Keratinocyte (primary cell): ENCODE measurements at regions not wholly inside any gene's neighbourhood (a gene's known extent, or its start where the extent isn't known, plus 50 kb on each side); places are given as distances from the start of the nearest gene placed in this dataset.

Source experiments
- DNase-seq: peaks from one replicate; pipeline ENCODE4 v3.0.0-alpha.2; 2011; ENCODE audit warnings: low read depth, missing footprints, low spot score
- FAIRE-seq: peaks from 2 replicates; lab custom pipeline; 2011; peaks lifted over from hg19 to GRCh38; lab: Jason Lieb, UNC
- H2AFZ ChIP-seq: 2 replicates; pipeline ENCODE4 v1.6.0; 2012; ENCODE audit warnings: low read length, control low read depth, inconsistent platforms; ENCODE audit not compliant: control insufficient read depth
- H3K27ac ChIP-seq: 2 replicates; pipeline ENCODE4 v1.5.1; 2011; ENCODE audit warnings: low read length; ENCODE audit not compliant: control insufficient read depth, insufficient read depth
- H3K27me3 ChIP-seq: 3 replicates; pipeline ENCODE4 v1.6.0; 2011; ENCODE audit warnings: low read length; ENCODE audit not compliant: control insufficient read depth, insufficient read depth; ENCODE audit errors: extremely low read depth
- H3K36me3 ChIP-seq, 2 experiments: 2 replicates in 1 of 2; 3 replicates in 1 of 2; pipeline ENCODE4 v1.5.1; 2011; ENCODE audit warnings: low read length in 2 of 2, mild to moderate bottlenecking in 1 of 2; ENCODE audit not compliant: control insufficient read depth in 2 of 2, insufficient read depth in 2 of 2; ENCODE audit errors: extremely low read depth in 1 of 2
- H3K4me1 ChIP-seq: 3 replicates; pipeline ENCODE4 v1.5.1; 2011; ENCODE audit warnings: low read length; ENCODE audit not compliant: control insufficient read depth, insufficient read depth; ENCODE audit errors: extremely low read depth
- H3K4me2 ChIP-seq: 3 replicates; pipeline ENCODE4 v1.6.0; 2011; ENCODE audit warnings: low read depth, low read length; ENCODE audit not compliant: control insufficient read depth, insufficient read depth; ENCODE audit errors: extremely low read depth
- H3K4me3 ChIP-seq, 3 experiments: fragments of 200-600 bp in 1 of 3; sonication (generic) in 1 of 3; 2 replicates in 2 of 3; 3 replicates in 1 of 3; pipeline ENCODE4 v1.5.1; 2011 to 2016; ENCODE audit warnings: low read length in 3 of 3, mild to moderate bottlenecking in 3 of 3, control low read depth in 2 of 3, inconsistent platforms in 1 of 3, low read depth in 1 of 3, mixed read lengths in 1 of 3, mixed run types in 1 of 3, moderate library complexity in 1 of 3; ENCODE audit not compliant: control insufficient read depth in 2 of 3, insufficient read depth in 2 of 3; ENCODE audit errors: extremely low read depth in 1 of 3
- H3K79me2 ChIP-seq: 2 replicates; pipeline ENCODE4 v1.6.0; 2012; ENCODE audit warnings: low read length; ENCODE audit not compliant: control insufficient read depth, insufficient read depth
- H3K9ac ChIP-seq: 3 replicates; pipeline ENCODE4 v1.6.0; 2011; ENCODE audit warnings: low read length; ENCODE audit not compliant: control insufficient read depth, insufficient read depth; ENCODE audit errors: extremely low read depth
- H3K9me1 ChIP-seq: 3 replicates; pipeline ENCODE4 v1.6.0; 2011; ENCODE audit warnings: low read length; ENCODE audit not compliant: control insufficient read depth, insufficient read depth; ENCODE audit errors: extremely low read depth
- H3K9me3 ChIP-seq: 2 replicates; pipeline ENCODE4 v1.5.1; 2012; ENCODE audit warnings: low read depth, low read length; ENCODE audit not compliant: control insufficient read depth
- H4K20me1 ChIP-seq: 3 replicates; pipeline ENCODE4 v1.6.0; 2011; ENCODE audit warnings: low read length; ENCODE audit not compliant: control insufficient read depth, insufficient read depth; ENCODE audit errors: extremely low read depth
- CTCF ChIP-seq, 3 experiments: IDR thresholded peaks in 1 of 3; conservative IDR thresholded peaks in 1 of 3; optimal IDR thresholded peaks in 1 of 3; 2 replicates in 2 of 3; 3 replicates in 1 of 3; pipeline versions ENCODE3 to v1.5.1; 2011; ENCODE audit warnings: low read length in 3 of 3, mild to moderate bottlenecking in 3 of 3, moderate library complexity in 2 of 3, control low read depth in 1 of 3, inconsistent platforms in 1 of 3; ENCODE audit not compliant: insufficient read depth in 2 of 3; ENCODE audit errors: extremely low read depth in 1 of 3
- EZH2 ChIP-seq: IDR thresholded peaks from one replicate; pipeline ENCODE4 v1.6.1; 2012; ENCODE audit warnings: inconsistent platforms, mild to moderate bottlenecking, low read length, moderate library complexity
- dilution Hi-C: fragments of 300-500 bp; cut with MboI; formaldehyde crosslinking; loops from one replicate; pipeline ENCODE4 v1.7.0; 2020; ENCODE audit warnings: low sequenced_read_pairs; ENCODE audit not compliant: extremely low pct_ligation_motif_present

- dilution Hi-C loops = no loop called here
- H4K20me1 ChIP-seq = no peaks in the 10 kb centered on the region
- no peak overlapping the region for H3K4me2 ChIP-seq
- no peak overlapping the region for H3K4me3 ChIP-seq
- H3K79me2 ChIP-seq = no peaks in the 10 kb centered on the region
- DNase-seq = no peak
- H3K9me3 ChIP-seq = no peaks in the 10 kb centered on the region
- H3K9me1 ChIP-seq = no peaks in the 10 kb centered on the region
- H3K4me1 ChIP-seq = no peaks in the 10 kb centered on the region
- FAIRE-seq = no peak
- no peaks in the 10 kb centered on the region for H3K27me3 ChIP-seq
- H3K9ac ChIP-seq = no peak overlapping the region
- no peaks in the 10 kb centered on the region for H3K36me3 ChIP-seq
- TF ChIP-seq CTCF (optimal IDR thresholded peaks at IDR 0.05 in 1 of 3, IDR thresholded peaks at IDR 0.05 in 1 of 3, conservative IDR thresholded peaks at IDR 0.05 in 1 of 3; ENCODE audit: extremely low read depth in 1 of 3, insufficient read depth in 2 of 3, low read length in 3 of 3) = no peak
- TF ChIP-seq EZH2 = no peak
- no peak overlapping the region for H3K27ac ChIP-seq
- H2AFZ ChIP-seq = no peak overlapping the region
Measured at GRCh38 chr2:76187415-76187814, 476.7 kb upstream of the GCFC2 start.

GRCh38 chr2:76180676-76181075, 470.0 kb upstream of the GCFC2 start:
- no peak overlapping the region for H3K27ac ChIP-seq
- H2AFZ ChIP-seq = no peak overlapping the region
- no peaks in the 10 kb centered on the region for H3K27me3 ChIP-seq
- no peak overlapping the region for H3K4me2 ChIP-seq
- H4K20me1 ChIP-seq = no peaks in the 10 kb centered on the region
- no peak overlapping the region for H3K4me3 ChIP-seq
- no peak overlapping the region for H3K9ac ChIP-seq
- TF ChIP-seq CTCF (optimal IDR thresholded peaks at IDR 0.05 in 1 of 3, IDR thresholded peaks at IDR 0.05 in 1 of 3, conservative IDR thresholded peaks at IDR 0.05 in 1 of 3; ENCODE audit: extremely low read depth in 1 of 3, insufficient read depth in 2 of 3, low read length in 3 of 3) = no peak
- TF ChIP-seq EZH2 = no peak
- no peaks in the 10 kb centered on the region for H3K4me1 ChIP-seq
- no peaks in the 10 kb centered on the region for H3K9me3 ChIP-seq
- FAIRE-seq = no peak
- H3K79me2 ChIP-seq = no peaks in the 10 kb centered on the region
- no peaks in the 10 kb centered on the region for H3K36me3 ChIP-seq
- H3K9me1 ChIP-seq = no peaks in the 10 kb centered on the region
- no peak for DNase-seq
- dilution Hi-C loops = no loop called here
